Iris pigment epithelial cell (primary cell): ENCODE measurements at regions not wholly inside any gene's neighbourhood (a gene's known extent, or its start where the extent isn't known, plus 50 kb on each side); places are given as distances from the start of the nearest gene placed in this dataset.
A peak's percentile ranks its signal among the peaks of the same experiment; 100 is the strongest.
"Not testable (repeated sequence)": the region's sequence is repeated elsewhere in the genome, so short reads cannot be mapped to it uniquely, and the experiment has no call there.

Experiments used
- DNase-seq: peaks from one replicate; pipeline ENCODE4 v3.0.0-alpha.2; 2011; ENCODE audit warnings: low read depth

DNA sequence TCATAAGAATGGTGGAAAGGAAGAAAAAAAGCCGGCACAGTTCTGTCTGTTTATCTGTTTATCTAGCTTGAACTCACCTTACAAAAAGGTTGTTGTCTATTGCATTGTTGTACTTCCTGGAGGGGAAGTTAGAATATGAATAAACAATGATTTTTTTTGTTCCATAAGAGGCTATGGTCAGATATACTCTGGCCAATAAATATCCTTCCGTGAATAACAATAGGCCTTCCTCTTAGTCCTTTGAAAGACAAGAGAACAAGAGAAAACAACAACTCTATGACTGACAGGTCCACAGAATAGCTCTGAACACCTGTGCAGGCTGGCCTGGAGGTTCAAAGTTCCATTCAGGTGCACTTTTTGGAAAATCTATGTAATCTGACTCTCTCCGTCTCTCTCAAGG is 192.8 kb upstream of the KRR1 start:
- DNase-seq: no peak

DNA sequence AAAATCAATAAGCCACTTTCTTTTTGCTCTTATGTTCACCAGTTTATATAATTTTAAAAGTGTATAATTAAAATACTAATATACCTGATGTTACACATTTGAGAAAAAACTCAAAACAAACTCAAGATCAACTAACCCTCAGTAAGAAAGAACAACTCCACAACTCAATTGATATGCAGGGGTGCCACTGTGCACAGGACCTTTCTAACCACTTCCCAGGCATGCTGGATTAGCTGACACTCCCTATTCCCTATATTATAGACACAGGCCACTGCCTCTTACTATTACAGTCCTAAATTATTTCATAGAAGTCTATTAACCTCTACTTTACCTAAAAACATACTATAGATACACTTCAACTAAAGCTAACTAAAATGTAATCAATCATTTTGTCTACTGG is 191.7 kb upstream of the KRR1 start:
- no peak for DNase-seq

DNA sequence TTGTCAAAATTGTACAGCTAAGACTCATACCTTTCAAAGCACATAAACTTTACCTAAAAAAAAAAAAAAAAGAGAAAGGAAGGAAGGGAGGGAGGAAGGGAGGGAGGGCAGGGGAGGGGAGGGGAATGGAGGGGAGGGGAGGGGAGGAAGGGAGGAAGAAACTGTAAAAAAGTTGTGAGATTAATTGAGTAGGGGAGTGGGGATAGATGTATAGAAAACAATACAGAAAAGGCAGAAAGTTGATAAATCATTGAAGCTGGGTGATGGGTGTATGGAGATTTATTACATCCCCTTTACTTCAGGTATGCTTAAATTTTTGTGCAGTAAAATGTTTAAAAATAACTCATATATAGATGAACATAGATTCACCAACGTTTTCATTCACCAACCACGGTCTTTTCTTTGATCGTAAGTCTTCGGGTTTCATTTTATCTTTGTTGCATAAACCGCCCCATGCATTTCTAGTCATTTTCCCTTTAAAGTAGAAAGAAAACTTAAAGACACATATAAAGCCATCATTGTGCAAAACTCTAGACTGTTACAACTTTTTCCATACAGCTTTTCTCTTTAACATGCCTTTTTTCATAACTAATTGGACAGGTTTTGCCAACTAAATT is 191.2 kb upstream of the KRR1 start:
- DNase-seq: no peak

DNA sequence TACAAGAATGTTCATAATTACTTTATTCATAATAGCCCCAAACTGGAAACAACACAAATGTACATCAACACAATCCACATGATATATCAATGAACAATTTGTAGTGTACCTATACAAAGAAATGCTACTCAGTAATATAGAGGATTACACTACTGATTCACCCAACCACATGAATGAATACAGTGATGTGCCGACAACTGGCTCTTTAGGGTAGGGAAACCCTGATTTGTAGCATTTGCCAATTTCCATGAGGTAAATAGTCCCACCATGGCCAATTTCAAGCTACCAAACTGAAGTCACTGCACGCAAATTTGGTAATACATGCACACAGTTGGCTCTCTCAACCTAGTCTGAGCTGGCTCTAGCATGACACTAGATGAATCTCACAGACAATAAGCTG is 190.4 kb upstream of the KRR1 start:
- no peak for DNase-seq

DNA sequence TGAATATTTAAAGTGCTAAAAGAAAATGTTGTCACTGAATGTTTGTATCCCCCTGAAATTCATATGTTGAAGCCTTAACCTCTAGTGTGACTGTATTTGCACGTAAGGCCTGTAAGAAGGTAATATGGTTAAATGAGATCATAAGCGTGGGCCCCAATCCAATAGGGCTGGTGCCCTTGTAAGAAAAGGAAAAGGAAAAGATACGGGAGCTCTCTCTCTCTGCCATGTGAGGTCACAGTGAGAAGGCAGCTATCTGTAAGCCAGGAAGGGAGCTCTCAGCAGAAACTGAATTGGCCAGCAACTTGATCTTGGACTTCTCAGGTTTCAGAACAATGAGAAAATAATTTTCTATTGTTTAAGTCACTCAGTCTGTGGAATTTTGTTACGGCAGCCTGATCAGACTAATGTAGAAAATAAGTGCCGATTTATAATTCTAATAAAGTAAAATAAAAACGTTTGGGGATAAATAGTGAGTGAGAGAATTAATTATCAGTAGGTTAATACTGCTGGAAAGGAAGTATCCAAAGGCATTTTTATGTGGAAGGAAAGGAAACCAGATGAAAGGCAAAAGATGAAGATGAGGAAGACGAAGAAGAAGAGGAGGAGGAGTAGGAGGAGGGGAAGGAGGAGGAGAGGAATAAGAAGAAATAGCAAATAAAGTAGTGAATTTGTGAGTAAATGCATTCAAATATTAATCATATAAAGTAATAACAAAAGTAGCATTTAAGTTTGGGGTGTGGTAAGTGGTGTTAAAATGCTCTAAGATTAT is 188.5 kb upstream of the KRR1 start:
- peak; percentile 86 for DNase-seq

DNA sequence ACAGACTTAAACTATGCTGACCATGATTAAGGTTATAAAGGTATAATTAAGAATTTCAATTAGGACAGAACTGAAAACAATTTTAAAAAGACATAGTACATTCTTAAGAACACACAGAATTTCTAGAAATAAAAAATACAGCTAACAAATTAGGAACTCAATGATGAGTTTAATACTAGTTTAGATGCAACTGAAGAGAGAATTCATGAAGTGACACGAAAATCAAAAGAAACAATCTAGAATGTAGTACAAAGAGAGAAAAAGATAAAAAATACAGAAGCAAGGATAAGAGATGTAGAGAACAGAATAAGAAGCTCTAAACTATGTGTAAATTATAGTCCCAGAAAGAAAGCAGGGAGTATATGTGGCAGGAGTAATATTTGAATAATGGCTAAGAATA is 187.8 kb upstream of the KRR1 start:
- DNase-seq: no peak

DNA sequence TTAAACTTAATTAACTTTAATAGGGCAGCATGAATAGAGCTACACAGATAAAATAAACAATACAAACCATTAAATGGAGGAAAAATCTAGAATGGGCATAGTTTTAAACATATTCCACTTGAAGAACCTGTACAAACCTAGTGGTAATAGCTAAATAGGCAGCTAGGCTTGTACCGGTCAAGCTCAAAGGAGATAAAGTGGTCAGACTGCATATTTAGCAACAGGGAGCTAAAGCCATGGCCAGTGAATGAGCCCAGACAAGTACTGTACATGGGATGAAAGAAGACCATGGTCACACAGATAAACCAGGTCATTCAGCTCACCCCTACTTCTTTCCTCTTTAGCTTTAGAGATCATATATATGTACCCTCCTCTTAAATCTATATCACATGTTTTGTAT is 186.6 kb upstream of the KRR1 start:
- no peak for DNase-seq

DNA sequence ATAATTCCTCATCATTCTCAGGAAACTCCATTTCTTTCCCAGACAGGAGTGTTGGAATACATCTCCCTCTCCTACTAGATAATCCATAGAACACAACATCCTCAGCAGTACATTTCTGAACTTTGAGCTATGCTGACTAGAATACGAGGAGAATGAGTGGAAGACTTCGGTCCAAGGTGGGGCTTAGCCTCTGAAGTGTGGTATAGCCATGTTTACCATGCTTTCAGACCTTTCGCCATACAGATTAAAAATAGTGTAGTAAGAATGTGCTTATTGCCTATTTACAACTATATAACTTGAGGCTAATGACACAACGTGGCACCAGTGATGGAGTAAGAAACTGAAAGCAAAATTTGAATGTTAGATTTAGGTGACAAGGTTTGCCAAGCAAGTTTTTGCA is 184.5 kb upstream of the KRR1 start:
- DNase-seq: no peak

DNA sequence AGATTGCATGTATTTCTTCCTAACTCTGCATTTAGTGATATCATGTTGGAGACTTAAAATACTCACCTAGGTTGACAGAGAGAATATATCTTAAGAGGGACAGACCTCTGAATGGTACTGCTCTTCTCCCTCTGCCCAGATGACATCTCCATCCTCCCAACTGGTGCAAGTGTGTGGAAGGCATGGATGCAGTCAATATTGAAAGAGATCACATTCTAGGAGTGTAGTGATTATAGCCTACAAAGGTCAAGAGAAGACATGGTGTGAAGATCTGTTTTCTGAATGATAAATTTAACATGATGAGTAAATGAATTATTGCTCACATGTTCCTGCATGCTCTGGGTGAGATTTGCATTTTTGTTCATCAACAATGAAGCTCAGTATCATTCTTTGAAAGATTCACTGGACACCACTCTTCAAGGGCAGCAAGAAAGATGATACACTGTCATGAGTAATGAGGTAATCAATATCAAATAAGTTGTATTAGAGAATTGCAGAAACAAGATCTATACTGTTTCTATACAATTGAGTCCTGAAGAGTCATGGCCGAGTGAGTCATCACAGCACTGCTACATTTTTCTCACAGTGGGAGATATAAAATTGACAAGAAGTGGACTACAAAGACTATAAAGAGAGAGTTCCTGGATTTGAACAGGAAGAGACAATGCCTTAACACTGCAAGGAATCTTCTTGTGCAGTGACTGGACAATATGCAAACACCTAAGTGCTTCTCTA is 183.3 kb upstream of the KRR1 start:
- peak; percentile 53 for DNase-seq

DNA sequence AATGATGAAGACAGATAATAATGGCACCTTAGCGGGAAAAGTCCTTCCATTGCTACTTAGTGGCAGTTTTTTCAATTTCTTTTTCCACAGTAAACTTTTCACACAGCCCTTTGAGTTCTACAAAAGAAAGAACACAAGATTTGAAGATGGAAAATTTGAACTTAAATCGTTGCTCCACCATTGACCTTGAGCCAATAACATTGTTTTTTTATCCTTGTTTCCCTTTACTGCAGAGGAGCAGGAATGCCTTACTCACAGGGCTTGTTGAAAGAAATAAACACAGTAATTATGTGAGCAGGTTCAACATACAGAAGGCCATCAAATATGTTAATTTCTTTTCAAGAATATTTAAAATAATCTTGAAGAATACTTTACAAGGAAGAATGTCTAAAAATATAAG is 181.5 kb upstream of the KRR1 start:
- DNase-seq: peak; percentile 68

DNA sequence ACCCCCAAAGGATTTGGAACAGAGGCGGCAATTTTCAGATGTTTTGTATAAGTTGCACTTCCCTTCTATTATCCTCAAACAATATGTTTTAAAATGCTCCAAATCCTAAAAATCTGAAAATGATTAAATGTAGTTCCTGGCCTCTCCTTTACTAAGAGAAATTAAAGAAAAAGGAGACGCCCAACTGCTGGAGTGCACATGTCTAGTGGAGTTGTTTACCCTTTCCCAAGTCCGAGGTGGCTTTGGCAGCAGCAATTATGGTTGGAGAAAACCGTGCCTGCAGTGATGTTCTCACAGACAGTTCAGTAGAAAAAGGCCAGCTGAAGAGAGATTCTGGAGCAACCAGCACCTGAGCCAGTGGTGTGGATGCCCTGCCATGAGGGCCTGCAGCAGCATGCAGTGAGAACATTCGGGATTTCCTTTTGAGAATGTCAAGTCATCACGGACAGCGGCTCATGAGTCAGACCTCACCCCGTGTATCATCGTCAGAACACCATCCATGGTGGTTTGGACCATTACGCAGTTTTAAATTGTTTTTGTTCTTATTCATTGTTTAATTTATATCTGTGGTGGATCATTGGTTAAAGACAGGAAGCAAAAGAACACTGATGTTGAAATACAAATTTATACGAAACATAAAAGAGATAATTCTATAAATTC is 179.0 kb upstream of the KRR1 start:
- peak; percentile 99 for DNase-seq

DNA sequence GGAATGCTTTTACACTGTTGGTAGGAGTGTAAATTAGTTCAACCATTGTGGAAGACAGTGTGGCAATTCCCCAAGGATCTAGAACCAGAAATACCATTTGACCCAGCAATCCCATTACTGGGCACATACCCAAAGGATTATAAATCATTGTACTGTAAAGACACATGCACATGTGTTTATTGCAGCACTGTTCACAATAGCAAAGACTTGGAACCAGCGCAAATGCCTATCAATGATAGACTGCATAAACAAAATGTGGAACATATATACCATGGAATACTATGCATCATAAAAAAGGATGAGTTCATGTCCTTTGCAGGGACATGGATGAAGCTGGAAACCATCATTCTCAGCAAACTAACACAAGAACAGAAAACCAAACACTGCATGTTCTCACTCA is 174.8 kb upstream of the KRR1 start:
- DNase-seq: not testable (repeated sequence)

DNA sequence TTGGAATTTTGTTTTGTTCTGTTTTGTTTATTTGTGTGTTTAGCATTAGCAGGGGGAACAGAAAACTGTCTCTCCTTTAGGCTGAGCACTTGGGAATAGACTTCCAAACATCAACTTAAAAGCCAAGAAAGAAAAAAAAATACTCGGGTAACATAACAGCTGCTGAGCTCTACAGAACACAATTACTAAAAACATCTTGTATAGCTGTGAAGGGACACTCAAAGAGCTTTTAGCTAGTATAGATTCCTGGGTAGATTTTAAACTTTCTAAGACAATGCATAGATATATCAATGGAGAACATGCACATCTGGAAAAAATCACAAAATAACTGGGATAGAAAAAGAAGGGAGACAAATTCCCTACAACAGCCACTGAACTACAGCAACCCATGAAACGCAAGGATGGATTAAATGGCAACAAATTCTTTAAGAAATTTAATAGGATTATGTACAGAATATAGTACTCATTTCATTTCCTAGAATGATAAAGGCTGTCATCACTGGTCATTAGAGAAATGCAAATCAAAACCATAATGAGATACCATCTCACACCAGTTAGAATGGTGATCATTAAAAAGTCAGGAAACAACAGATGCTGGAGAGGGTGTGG is 174.3 kb upstream of the KRR1 start:
- no peak for DNase-seq

DNA sequence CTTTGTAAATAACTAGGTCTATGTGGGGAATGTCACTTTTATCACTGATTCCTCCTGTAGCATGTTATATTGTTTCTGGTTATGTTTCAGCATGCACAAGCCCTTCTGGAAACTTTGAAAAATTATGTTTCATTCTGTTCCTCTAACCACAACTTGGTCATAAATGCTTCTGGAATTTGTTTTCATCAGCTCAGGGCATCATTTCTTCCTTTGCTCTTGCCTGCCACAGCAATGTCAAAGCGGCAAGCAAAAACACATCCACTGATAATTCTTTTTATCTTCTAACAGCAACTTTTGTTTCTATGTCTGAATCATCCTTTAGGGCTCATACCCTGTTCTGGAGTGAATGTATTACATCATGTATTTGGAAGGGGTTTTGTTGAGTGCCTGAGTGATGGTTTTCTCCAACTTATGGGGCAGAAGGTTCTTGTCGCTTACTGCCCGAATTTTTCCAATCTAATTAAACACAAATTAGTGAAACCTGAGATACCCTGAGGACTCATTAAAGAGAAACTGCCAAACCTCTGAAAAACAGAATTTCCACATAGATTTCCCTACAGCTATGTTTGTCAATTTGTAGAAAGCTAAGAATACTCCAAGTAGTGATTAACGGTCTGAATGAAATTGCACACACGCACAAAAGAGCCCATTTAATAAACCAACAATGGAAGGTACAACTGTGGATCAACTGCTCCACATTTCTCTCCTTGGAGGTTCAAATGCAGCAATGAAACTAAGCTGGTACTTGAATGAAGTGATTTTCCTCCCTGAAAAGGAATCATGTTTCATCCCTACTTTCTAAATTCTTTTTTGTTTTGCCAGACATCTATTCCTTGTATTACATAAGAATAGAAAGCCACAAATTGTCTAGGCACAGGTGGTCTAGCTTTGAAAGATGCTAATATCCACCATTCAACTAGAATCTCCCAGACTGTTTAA is 173.5 kb upstream of the KRR1 start:
- DNase-seq: peak; percentile 91

DNA sequence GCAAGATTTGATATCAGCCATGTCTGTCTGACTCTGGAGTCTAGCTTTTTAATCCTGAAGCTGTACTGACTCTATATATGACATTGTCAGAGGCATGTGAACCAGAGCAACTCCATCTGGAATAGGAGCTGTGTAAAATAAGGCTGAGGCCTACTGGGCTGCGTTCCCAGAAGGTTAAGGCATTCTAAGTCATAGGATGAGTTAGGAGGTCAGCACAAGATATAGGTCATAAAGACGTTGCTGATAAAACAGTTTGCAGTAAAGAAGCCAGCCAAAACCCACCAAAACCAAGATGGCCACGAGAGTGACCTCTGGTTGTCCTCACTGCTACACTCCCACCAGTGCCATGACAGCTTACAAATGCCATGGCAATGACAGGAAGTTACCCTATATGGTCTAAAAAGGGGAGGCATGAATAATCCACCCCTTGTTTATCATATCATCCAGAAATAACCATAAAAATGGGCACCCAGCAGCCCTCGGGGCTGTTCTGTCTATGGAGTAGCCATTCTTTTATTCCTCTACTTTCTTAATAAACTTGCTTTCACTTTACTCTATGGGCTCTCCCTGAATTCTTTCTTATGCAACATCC is 172.7 kb upstream of the KRR1 start:
- peak; percentile 39 for DNase-seq

DNA sequence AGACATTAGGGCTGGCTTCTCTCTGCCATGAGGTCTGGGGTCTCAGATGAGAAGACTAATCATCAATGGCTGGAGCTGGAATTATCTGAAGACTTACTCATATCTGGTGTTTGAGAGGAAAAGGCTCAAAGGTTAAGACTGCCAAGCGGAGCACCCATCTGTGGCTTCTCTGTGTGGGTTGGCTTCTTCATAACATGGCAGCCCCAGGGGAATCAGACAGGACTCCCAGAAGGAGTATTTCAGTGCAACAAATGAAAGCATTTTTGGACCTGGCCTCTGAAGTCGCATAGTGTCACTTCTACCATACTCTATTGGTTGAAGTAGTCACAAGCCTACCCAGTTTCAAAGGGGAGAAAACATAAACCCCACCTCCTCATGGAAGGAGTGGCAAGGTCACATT is 171.8 kb upstream of the KRR1 start:
- no peak for DNase-seq

DNA sequence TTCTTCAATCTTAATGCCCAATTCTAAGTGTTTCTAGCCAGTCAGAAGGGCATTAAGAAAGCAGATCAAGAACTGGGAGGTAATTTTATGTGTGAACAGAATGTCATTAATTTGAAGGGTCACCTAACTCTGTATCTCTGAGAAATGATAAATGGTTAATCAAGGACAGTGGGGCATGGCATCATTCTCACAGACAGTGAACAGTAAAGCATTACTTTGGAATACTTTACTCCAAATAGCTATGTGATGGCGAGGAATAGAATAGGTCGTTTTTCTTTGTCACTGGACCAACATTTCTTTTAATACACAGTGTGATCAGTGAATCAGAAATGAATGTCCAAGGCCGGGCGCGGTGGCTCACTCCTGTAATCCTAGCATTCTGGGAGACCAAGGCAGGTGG is 166.1 kb upstream of the KRR1 start:
- DNase-seq: no peak

DNA sequence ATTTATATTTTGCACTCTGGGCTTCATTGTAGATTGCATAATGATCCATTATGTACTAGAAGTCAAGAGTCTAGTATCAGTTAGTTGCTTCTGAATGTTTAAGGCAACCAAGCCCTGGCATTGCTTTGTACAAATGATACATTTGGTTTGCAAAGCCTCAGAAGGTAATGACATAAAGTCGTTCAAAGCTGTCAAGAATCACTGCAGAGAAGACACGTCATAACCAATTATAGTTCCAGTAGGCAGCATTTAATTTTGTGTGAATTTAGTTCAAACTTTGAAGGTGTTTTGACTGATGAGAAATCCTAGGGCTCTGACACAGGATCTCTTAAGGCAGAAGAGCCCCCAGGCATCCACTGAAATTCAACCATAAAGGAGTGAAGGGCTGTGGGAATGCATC is 163.0 kb upstream of the KRR1 start:
- no peak for DNase-seq

DNA sequence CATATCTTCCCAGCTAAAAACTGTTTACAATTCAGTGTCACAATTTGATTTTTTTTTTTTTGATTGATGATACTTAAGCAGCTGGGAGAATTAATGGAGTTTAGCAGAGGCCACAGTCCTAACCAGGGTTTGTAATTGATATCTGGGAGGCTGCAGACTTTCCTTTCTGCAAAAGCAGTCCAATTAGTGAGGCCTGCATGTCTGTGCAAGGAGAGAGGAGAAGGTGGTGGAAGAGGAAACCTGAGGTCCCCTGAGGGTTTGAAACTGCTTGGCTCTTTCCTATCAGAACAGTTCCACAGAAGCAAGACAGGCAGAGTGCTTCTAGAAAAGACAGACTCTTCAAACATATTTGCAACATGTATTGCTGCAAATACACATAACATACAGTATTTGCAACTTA is 160.8 kb upstream of the KRR1 start:
- DNase-seq: no peak

DNA sequence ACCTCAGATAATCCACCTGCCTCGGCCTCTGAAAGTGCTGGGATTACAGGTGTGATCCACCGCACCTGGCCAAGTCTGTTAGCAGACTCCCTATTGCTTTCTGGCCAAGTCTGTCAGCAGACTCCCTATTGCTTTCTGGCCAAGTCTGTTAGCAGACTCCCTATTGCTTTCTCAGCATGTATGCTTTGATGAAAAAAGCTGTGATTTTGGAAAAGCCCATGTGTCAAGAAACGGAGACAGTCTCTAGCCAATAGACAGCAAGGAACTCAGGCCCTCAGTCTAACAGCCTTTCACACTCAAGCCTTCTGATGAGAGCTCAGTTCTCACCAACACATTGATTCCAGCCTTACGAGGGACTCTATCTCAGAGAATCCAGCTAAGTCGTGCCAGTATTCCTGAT is 158.8 kb upstream of the KRR1 start:
- no peak for DNase-seq

DNA sequence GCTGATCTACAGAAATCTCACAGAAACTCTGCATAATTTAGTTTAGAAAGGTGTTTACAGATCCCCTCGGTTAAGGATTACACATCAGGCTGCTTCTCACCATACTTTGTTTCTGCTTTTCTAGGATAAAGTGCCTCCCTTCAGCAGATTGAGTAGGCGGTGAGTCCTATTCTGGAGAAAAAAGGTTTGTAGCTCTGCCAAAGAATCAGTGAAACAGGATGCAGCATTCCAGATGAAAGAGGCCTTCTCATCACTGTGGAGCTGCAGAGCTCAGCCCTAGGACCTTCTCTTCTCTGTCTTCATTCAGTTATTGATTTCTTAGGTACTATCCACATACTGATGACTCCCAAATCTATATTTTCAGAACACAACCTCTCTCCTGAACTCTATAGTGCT is 155.5 kb upstream of the KRR1 start:
- DNase-seq: peak; percentile 79
